Body of pancreas (tissue), 4 donors: ENCODE measurements at regions not wholly inside any gene's neighbourhood (a gene's known extent, or its start where the extent isn't known, plus 50 kb on each side); places are given as distances from the start of the nearest gene placed in this dataset.

ENCODE experiments used
- ATAC-seq: fragments of 150-250 bp; one replicate; pipeline ENCODE4 v1.9.1; 2016
- DNase-seq, 4 donors: peaks; one replicate each; pipeline ENCODE4 v3.0.0-alpha.2; 2019
- H3K27ac ChIP-seq, 4 donors: fragments of 200-600 bp; sonication (generic); 1 replicate in 3 of 4; 2 replicates in 1 of 4; pipeline versions ENCODE4 v1.5.1 to v1.6.1; 2016 to 2019; ENCODE audit warnings: mild to moderate bottlenecking in 1 of 4, mixed read lengths in 1 of 4, moderate library complexity in 1 of 4
- H3K27me3 ChIP-seq, 2 donors: fragments of 200-600 bp; sonication (generic); one replicate each; pipeline ENCODE4 v1.6.0; 2016; ENCODE audit warnings: mild to moderate bottlenecking in 1 of 2
- H3K36me3 ChIP-seq, 2 donors: fragments of 200-600 bp; sonication (generic); replicated peaks in 1 of 2; 2 replicates each; pipeline ENCODE4 v1.5.1; 2016; ENCODE audit warnings: low read depth in 2 of 2; ENCODE audit not compliant: insufficient read depth in 1 of 2
- H3K4me1 ChIP-seq: fragments of 200-600 bp; sonication (generic); one replicate; pipeline ENCODE4 v1.6.0; 2016
- H3K4me3 ChIP-seq, 2 donors: fragments of 200-600 bp; sonication (generic); 1 replicate in 1 of 2; 2 replicates in 1 of 2; pipeline ENCODE4 v1.5.1; 2016 to 2019
- H3K9me3 ChIP-seq, 3 donors: fragments of 200-600 bp; sonication (generic); 1 replicate in 2 of 3; 2 replicates in 1 of 3; pipeline ENCODE4 v1.5.1; 2016
- CTCF ChIP-seq, 7 experiments: fragments of 450-650 bp in 4 of 7; fragments of 200-600 bp in 3 of 7; sonication (generic) in 3 of 7; IDR thresholded peaks; one replicate each; pipeline ENCODE4 v1.5.1; 2016 to 2019; ENCODE audit warnings: antibody characterized with exemption in 7 of 7
- POLR2A ChIP-seq, 3 donors: fragments of 450-650 bp; IDR thresholded peaks; one replicate each; pipeline ENCODE4 v1.6.1; 2016; ENCODE audit warnings: antibody characterized with exemption in 3 of 3, mild to moderate bottlenecking in 2 of 3
- WGBS, 2 donors: methylation state at CpG; one replicate each; pipeline ENCODE4 v1.1.5; 2017; 5-methylcytosine and 5-hydroxymethylcytosine counted together
- intact Hi-C: fragments of 100-400 bp; cut with DNase I; formaldehyde crosslinking; loops from one replicate; pipeline ENCODE4 v1.15.1; 2023

DNA sequence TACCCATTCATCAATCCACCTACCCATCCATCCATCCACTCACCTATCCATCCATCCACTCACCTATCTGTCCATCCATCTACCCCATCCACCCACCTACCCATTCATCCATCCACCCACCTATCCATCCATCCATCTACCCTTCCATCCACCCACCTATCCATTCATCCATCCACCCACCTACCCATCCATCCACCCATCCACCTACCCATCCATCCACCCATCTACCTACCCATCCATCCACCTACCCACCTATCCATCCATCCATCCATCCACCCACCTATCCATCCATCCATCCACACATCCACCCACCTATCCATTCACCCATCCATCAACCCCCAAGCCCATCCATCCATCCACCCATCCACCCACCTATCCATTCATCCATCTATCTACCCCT is 267.1 kb downstream of the MRTFB start:
- Histone ChIP-seq H3K36me3 (no peaks in the 10 kb centered on the region), H3K4me3 (no peak overlapping the region), H3K27me3 (no peaks in the 10 kb centered on the region), H3K9me3 (no peaks in the 10 kb centered on the region), H3K27ac (no peak overlapping the region), H3K4me1 (peaks cover 6% of the 10 kb centered on the region)
- ATAC-seq, result no peak
- TF ChIP-seq POLR2A (IDR thresholded peaks at IDR 0.05) (no peak), CTCF (IDR thresholded peaks at IDR 0.05) (no peak)
- no peak for DNase-seq
- intact Hi-C loops, result no loop called here

- no peaks in the 10 kb centered on the region for H3K27me3 ChIP-seq
- 27 to 44% methylated on average over 15 to 22 of the region's 22 CpGs for WGBS, 2 donors
- intact Hi-C loops, result no loop called here
- peak; percentile 50 for ATAC-seq
- no peaks in the 10 kb centered on the region for H3K9me3 ChIP-seq
- peak overlapping the region in 1 of 4 donors; percentile 10 for H3K27ac ChIP-seq
- H3K4me1 ChIP-seq, result peaks cover 6% of the 10 kb centered on the region
- H3K4me3 ChIP-seq, result no peak overlapping the region
- TF ChIP-seq POLR2A (IDR thresholded peaks at IDR 0.05) (no peak), CTCF (IDR thresholded peaks at IDR 0.05) (no peak)
- H3K36me3 ChIP-seq, result no peaks in the 10 kb centered on the region
- DNase-seq, result peak in 3 of 4 donors; percentile 19 to 45 (median 39)
These were observed 266.4 kb downstream of the MRTFB start for GRCh38 chr16:14337303-14338191.

DNA sequence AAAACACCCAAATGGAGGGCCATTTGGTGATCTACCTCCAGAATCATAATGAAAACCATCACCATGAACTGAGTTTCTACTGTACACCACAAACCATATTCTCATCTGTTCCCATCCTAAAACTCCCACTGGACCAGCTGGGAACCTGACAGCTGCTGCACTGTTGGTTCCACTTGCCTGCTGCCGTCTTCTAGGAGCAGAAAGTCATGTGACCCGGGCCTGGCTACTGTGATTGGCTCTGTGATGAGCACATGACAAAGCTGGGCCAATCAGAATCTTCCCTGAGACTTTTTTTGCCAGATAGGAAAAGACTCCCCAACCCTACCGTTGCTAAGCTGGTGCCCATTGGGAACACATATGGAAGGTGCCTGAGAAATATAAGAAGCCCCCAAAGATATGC is 264.2 kb downstream of the MRTFB start:
- 78% methylated on average over 3 of the region's 3 CpGs for WGBS, 2 donors
- TF ChIP-seq POLR2A (IDR thresholded peaks at IDR 0.05) (no peak), CTCF (IDR thresholded peaks at IDR 0.05) (no peak)
- no peaks in the 10 kb centered on the region for H3K9me3 ChIP-seq
- DNase-seq (peak in 1 of 4 donors; percentile 30), ATAC-seq (no peak)
- intact Hi-C loops, result no loop called here
- no peak overlapping the region for H3K27ac ChIP-seq
- H3K27me3 ChIP-seq, result no peaks in the 10 kb centered on the region
- peaks cover 6% of the 10 kb centered on the region for H3K4me1 ChIP-seq
- no peaks in the 10 kb centered on the region for H3K36me3 ChIP-seq
- H3K4me3 ChIP-seq, result no peak overlapping the region

DNA sequence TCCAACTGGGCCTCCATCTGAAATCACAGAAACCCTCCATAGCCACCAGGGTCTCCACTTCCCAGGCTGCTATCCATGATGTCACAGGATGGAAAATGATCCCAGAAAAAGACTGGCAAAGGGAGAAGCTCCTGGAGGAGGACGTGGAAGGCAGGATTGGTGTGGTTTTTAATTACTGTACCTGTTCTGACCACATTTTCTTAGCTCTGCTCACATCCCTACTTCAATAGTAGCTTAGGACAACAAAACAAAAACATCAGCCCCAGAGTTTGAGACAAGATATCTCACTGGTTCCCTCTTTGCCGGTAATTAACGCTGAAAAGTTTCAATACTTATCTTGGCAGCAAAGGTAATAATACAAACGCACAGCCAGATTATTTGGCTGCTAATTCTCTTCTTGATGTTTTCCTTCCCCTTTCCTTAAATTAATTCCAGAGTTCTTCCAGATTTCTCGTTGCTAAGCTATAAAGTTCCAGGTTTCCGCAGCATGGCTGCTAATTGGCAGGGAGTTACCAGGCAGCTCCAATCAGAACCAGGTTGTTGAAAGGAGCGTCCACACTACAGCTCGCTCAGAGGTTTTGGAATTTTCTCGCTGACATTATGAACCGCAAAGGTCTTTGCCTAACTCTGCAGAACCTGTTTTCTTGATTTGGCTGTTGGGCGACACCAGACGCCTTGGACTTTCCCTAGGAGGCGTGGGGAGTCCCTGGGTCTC is 263.4 kb downstream of the MRTFB start:
- 81 to 83% methylated on average over 13 of the region's 13 CpGs for WGBS, 2 donors
- intact Hi-C loops, result no loop called here
- Histone ChIP-seq H3K9me3 (no peaks in the 10 kb centered on the region), H3K27me3 (no peaks in the 10 kb centered on the region), H3K4me3 (no peak overlapping the region), H3K36me3 (no peaks in the 10 kb centered on the region), H3K4me1 (peaks cover 6% of the 10 kb centered on the region), H3K27ac (no peak overlapping the region)
- no peak for TF ChIP-seq CTCF (IDR thresholded peaks at IDR 0.05)
- TF ChIP-seq POLR2A (IDR thresholded peaks at IDR 0.05), result no peak
- DNase-seq (no peak), ATAC-seq (no peak)
